ENCODE measurements at regions not wholly inside any gene's neighbourhood (a gene's known extent, or its start where the extent isn't known, plus 50 kb on each side); places are given as distances from the start of the nearest gene placed in this dataset.
A peak's percentile ranks its signal among the peaks of the same experiment; 100 is the strongest.

GRCh38 chr21:30083225-30083945 is 83.2 kb downstream of the CLDN17 start:
- Mint-ChIP-seq H3K27ac (ENCODE audit: unreplicated experiment) (no peak overlapping the region), H3K27me3 (ENCODE audit: unreplicated experiment) (no peaks in the 10 kb centered on the region), H3K9me3 (ENCODE audit: low read depth, unreplicated experiment) (no peaks in the 10 kb centered on the region), H3K4me1 (ENCODE audit: low read depth, unreplicated experiment) (no peaks in the 10 kb centered on the region), H3K36me3 (ENCODE audit: insufficient read depth, unreplicated experiment) (no peaks in the 10 kb centered on the region), H3K4me3 (ENCODE audit: low read depth, unreplicated experiment) (no peak overlapping the region)
- intact Hi-C loops (cut with micrococcal nuclease; ENCODE audit: unreplicated experiment), result no loop called here
- no peak for DNase-seq
- CTCF ChIA-PET, result no interaction called here
- TF ChIP-seq, protein P1, sequence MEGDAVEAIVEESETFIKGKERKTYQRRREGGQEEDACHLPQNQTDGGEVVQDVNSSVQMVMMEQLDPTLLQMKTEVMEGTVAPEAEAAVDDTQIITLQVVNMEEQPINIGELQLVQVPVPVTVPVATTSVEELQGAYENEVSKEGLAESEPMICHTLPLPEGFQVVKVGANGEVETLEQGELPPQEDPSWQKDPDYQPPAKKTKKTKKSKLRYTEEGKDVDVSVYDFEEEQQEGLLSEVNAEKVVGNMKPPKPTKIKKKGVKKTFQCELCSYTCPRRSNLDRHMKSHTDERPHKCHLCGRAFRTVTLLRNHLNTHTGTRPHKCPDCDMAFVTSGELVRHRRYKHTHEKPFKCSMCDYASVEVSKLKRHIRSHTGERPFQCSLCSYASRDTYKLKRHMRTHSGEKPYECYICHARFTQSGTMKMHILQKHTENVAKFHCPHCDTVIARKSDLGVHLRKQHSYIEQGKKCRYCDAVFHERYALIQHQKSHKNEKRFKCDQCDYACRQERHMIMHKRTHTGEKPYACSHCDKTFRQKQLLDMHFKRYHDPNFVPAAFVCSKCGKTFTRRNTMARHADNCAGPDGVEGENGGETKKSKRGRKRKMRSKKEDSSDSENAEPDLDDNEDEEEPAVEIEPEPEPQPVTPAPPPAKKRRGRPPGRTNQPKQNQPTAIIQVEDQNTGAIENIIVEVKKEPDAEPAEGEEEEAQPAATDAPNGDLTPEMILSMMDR (IDR thresholded peaks at IDR 0.05; ENCODE audit: unreplicated experiment), result no peak
- BruUV-seq (replicated peaks), result no TSS peak

GRCh38 chr21:30081506-30081905 is 85.1 kb downstream of the CLDN17 start:
- Mint-ChIP-seq H3K27ac (ENCODE audit: unreplicated experiment) (no peak overlapping the region), H3K4me1 (ENCODE audit: low read depth, unreplicated experiment) (no peaks in the 10 kb centered on the region), H3K27me3 (ENCODE audit: unreplicated experiment) (peaks cover 15% of the 10 kb centered on the region), H3K4me3 (ENCODE audit: low read depth, unreplicated experiment) (no peak overlapping the region), H3K9me3 (ENCODE audit: low read depth, unreplicated experiment) (peaks cover 8% of the 10 kb centered on the region), H3K36me3 (ENCODE audit: insufficient read depth, unreplicated experiment) (peaks cover 4% of the 10 kb centered on the region)
- TF ChIP-seq, protein P1 (IDR thresholded peaks at IDR 0.05; ENCODE audit: unreplicated experiment), result no peak
- intact Hi-C loops (cut with micrococcal nuclease; ENCODE audit: unreplicated experiment), result no loop called here
- no peak for DNase-seq
- CTCF ChIA-PET, result interaction anchor here (0.6 kb wide), 1 partner anchor 511 kb away, joined by 3 read pairs; no protein-coding TSS in a partner anchor
- no TSS peak for BruUV-seq (replicated peaks)

DNA sequence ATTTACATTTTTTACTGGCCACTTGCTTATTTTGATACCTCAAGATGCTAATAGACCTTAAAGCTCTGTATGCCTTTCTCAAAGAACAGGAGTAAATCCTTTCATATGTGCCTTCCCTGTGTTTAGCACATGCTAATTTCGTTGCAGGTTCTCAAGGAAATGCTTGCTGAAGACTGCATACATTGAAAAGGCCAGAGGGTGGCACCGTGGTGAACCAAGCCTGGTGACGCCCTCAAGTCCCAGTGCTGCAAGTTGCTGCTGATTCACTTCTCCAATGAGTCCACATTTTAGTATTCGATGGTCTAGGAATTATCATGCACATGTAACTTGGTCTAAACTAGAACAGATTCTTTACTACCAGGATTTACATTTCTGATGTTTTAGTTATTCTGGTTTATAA is 94.1 kb downstream of the CLDN17 start:
- CTCF ChIA-PET, result no interaction called here
- Mint-ChIP-seq H3K9me3 (ENCODE audit: low read depth, unreplicated experiment) (peaks cover 7% of the 10 kb centered on the region), H3K36me3 (ENCODE audit: insufficient read depth, unreplicated experiment) (peaks cover 4% of the 10 kb centered on the region), H3K4me1 (ENCODE audit: low read depth, unreplicated experiment) (peaks cover 8% of the 10 kb centered on the region), H3K27ac (ENCODE audit: unreplicated experiment) (no peak overlapping the region), H3K4me3 (ENCODE audit: low read depth, unreplicated experiment) (no peak overlapping the region), H3K27me3 (ENCODE audit: unreplicated experiment) (peaks cover 13% of the 10 kb centered on the region)
- TF ChIP-seq, protein P1 (IDR thresholded peaks at IDR 0.05; ENCODE audit: unreplicated experiment), result no peak
- BruUV-seq (replicated peaks), result no TSS peak
- intact Hi-C loops (cut with micrococcal nuclease; ENCODE audit: unreplicated experiment), result loop anchor here (1.0 to 5.0 kb wide), 2 partner anchors 122 to 185 kb away; no protein-coding TSS in a partner anchor
- DNase-seq, result peak; percentile 46

- Mint-ChIP-seq H3K27me3 (ENCODE audit: unreplicated experiment) (no peaks in the 10 kb centered on the region), H3K36me3 (ENCODE audit: insufficient read depth, unreplicated experiment) (no peaks in the 10 kb centered on the region), H3K27ac (ENCODE audit: unreplicated experiment) (no peak overlapping the region), H3K4me3 (ENCODE audit: low read depth, unreplicated experiment) (no peak overlapping the region), H3K9me3 (ENCODE audit: low read depth, unreplicated experiment) (peaks cover 2% of the 10 kb centered on the region), H3K4me1 (ENCODE audit: low read depth, unreplicated experiment) (no peaks in the 10 kb centered on the region)
- BruUV-seq (replicated peaks), result no TSS peak
- TF ChIP-seq, protein P1 (IDR thresholded peaks at IDR 0.05; ENCODE audit: unreplicated experiment), result no peak
- no peak for DNase-seq
- CTCF ChIA-PET, result interaction anchor here (0.6 to 1.1 kb wide), 2 partner anchors 242 to 320 kb away, joined by 3 read pairs; no protein-coding TSS in a partner anchor
- intact Hi-C loops (cut with micrococcal nuclease; ENCODE audit: unreplicated experiment), result no loop called here
Observed at GRCh38 chr21:30058928-30059327, 107.7 kb downstream of the CLDN17 start.

Data from Calu3 (cell line).